ENCODE measurements at regions not wholly inside any gene's neighbourhood (a gene's known extent, or its start where the extent isn't known, plus 50 kb on each side); places are given as distances from the start of the nearest gene placed in this dataset.

GRCh38 chr12:24584032-24584675 lies 364.7 kb downstream of the BCAT1 start:
- TF ChIP-seq POLR2AphosphoS5 (IDR thresholded peaks at IDR 0.05) (no peak), CTCF (IDR thresholded peaks at IDR 0.05) (no peak), POLR2A (IDR thresholded peaks at IDR 0.05) (no peak)

All from stomach (tissue), 4 donors.